Pancreas (tissue), 10 donors: ENCODE measurements at regions not wholly inside any gene's neighbourhood (a gene's known extent, or its start where the extent isn't known, plus 50 kb on each side); places are given as distances from the start of the nearest gene placed in this dataset.
A peak's percentile ranks its signal among the peaks of the same experiment; 100 is the strongest.
"Not testable (repeated sequence)": the region's sequence is repeated elsewhere in the genome, so short reads cannot be mapped to it uniquely, and the experiment has no call there.

Experiments used
- ATAC-seq, 4 donors: fragments of 200-7000 bp; cut with Tn5 transposase; one replicate each; pipeline versions ENCODE4 v1.8.0 to v1.9.1; 2020; ENCODE audit warnings: mild to moderate bottlenecking in 4 of 4, moderate library complexity in 4 of 4
- DNase-seq, 6 donors: peaks; one replicate each; pipeline ENCODE4 v3.0.0-alpha.2; 2020
- FAIRE-seq: peaks from 2 replicates; lab custom pipeline; 2012; peaks lifted over from hg19 to GRCh38; lab: Jason Lieb, UNC
- H3K27ac ChIP-seq, 4 donors: fragments of 200-600 bp; sonication (generic); 1 replicate in 3 of 4; 2 replicates in 1 of 4; pipeline versions ENCODE4 v1.5.0 to v1.8.0; 2020
- H3K27me3 ChIP-seq, 4 donors: fragments of 200-600 bp; one replicate each; pipeline ENCODE4 v1.8.0; 2021
- H3K36me3 ChIP-seq, 3 donors: fragments of 200-600 bp; sonication (generic) in 1 of 3; one replicate each; pipeline versions ENCODE4 v1.5.0 to v1.8.0; 2020 to 2021
- H3K4me1 ChIP-seq, 3 donors: fragments of 200-600 bp; one replicate each; pipeline ENCODE4 v1.8.0; 2021
- H3K4me3 ChIP-seq, 4 donors: fragments of 200-600 bp; sonication (generic) in 2 of 4; one replicate each; pipeline versions ENCODE4 v1.5.0 to v1.8.0; 2020 to 2021
- H3K9me3 ChIP-seq, 4 donors: fragments of 200-600 bp; one replicate each; pipeline ENCODE4 v1.8.0; 2021
- WGBS, 2 donors: extraction: QIAGEN DNeasy Blood & Tissue Kit; methylation state at CpG; one replicate each; pipeline ENCODE4 v1.1.7; 2013; 5-methylcytosine and 5-hydroxymethylcytosine counted together
- intact Hi-C, 3 donors: fragments of 100-400 bp; cut with DNase I; formaldehyde crosslinking; loops; one replicate each; pipeline versions ENCODE4 v1.11.1 to v1.14.2; 2022
- TF ChIP-seq, protein P1 (sequence below), 4 donors: fragments of 200-600 bp; sonication (generic) in 3 of 4; IDR thresholded peaks; one replicate each; pipeline versions ENCODE4 v1.5.0 to v1.8.0; 2021; ENCODE audit warnings: antibody characterized with exemption in 4 of 4
- donor health status: healthy with polysubstance abuse.
- donor health status: DM: no; HTN: no; CAD: no; lungs with moderate emphysema.
- donor health status: DM: no; HTN: no; CAD: no.
- donor health status: control.
- donor health status: control.
- donor health status: Bipolar disorder and iron deficiency.
- donor health status: DM: yes; HTN: yes; CAD: no.
- donor health status: DM: no; HTN: no; CAD: no.
- donor health status: DM: no; HTN: no; CAD: no.
- donor health status: DM: yes; HTN: yes; CAD: no.

DNA sequence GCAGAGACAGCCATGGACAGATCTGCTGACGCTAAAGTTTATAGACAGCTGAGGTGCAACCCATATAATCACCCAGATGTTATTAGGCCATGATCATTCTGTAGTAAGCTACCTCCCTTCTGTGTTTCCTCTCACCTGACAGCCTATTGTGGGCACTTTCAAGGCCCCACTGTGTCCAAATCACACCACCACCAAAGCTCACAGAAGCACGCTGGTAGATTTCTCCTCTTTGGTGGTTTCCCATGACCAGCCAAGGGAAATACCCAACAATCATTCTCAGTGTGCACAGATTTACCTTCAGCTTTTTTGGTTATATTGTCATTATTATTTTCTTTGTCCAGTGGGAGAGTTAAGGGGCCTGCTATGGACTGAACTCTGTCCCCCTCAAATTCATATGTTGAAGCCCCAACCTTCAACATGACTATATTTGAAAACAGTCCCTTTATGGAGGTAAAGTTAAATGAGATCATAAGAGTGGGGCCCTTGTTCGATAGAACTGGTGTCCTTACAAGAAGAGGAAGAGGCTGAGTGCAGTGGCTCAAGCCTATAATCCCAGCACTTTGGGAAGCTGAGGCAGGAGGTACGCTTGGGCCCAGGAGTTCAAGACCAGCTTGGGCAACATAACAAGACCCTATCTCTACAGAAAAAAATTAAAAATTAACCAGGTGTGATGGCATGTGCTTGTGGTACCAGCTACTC, 74.0 kb upstream of the MSH6 start:
- TF ChIP-seq, protein P1, sequence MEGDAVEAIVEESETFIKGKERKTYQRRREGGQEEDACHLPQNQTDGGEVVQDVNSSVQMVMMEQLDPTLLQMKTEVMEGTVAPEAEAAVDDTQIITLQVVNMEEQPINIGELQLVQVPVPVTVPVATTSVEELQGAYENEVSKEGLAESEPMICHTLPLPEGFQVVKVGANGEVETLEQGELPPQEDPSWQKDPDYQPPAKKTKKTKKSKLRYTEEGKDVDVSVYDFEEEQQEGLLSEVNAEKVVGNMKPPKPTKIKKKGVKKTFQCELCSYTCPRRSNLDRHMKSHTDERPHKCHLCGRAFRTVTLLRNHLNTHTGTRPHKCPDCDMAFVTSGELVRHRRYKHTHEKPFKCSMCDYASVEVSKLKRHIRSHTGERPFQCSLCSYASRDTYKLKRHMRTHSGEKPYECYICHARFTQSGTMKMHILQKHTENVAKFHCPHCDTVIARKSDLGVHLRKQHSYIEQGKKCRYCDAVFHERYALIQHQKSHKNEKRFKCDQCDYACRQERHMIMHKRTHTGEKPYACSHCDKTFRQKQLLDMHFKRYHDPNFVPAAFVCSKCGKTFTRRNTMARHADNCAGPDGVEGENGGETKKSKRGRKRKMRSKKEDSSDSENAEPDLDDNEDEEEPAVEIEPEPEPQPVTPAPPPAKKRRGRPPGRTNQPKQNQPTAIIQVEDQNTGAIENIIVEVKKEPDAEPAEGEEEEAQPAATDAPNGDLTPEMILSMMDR (IDR thresholded peaks at IDR 0.05): no peak
- Histone ChIP-seq H3K36me3 (no peaks in the 10 kb centered on the region), H3K9me3 (no peaks in the 10 kb centered on the region), H3K4me1 (no peaks in the 10 kb centered on the region), H3K27me3 (no peaks in the 10 kb centered on the region), H3K4me3 (no peak overlapping the region), H3K27ac (no peak overlapping the region)
- intact Hi-C loops: no loop called here
- WGBS, 2 donors: 80 to 83% methylated on average over 4 of the region's 4 CpGs
- FAIRE-seq (no peak), ATAC-seq (no peak), DNase-seq (no peak)

DNA sequence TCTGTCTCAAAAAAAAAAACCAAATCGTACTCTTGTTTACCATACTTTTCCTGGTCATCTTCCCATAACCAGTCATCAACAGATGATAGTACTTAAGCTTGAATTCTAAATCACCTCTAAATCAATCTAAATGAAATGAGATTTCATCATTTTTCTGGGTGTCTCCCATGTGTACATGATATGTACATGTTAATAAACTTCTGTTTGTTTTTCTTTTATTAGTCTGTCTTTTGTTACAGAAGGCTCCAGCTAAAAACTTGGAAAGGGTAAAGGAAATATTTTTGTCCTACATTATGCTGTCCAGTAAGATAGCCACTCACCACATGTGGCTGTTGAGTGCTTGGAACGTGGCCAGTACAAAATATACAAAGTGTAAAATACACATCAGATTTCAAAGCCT, 78.7 kb upstream of the MSH6 start:
- WGBS, 2 donors: 19 to 23% methylated on average over 2 of the region's 2 CpGs
- no peaks in the 10 kb centered on the region for H3K9me3 ChIP-seq
- H3K27me3 ChIP-seq: no peaks in the 10 kb centered on the region
- intact Hi-C loops: no loop called here
- no peak overlapping the region for H3K4me3 ChIP-seq
- DNase-seq: no peak
- TF ChIP-seq, protein P1 (IDR thresholded peaks at IDR 0.05): no peak
- FAIRE-seq: no peak
- ATAC-seq: no peak
- H3K27ac ChIP-seq: no peak overlapping the region
- no peaks in the 10 kb centered on the region for H3K4me1 ChIP-seq
- H3K36me3 ChIP-seq: no peaks in the 10 kb centered on the region

DNA sequence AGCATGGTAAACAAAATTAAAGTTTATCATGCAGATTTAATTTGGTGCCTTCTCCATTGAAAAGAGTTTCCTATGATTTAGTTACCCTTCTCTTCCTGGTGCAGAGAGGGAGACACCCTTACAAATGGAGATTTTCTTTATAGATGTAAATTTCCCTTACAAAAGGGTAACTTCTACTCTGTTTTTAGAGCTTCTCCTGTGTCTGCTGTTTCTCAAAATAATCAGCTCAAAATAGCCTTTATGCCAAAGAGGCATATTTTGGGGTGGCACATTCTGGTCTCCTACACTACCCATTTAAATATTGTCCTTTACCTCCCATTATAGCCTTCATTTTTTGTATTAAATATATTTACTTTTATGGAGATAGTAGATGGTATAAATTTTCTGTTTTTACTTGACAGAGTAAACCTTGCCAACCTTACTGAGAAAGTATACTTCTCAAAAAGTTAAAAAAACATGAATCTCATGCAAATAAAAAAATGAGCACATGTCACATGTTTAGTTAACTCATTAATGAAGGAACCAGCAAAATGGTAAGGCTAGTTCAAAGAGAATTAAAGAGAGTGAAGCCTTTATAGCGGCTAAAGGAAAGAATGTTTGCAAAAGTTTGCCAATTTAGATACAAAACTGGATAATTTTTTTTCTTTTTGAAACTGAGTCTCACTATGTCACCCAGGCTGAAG, 83.3 kb upstream of the MSH6 start:
- intact Hi-C loops: no loop called here
- no peak overlapping the region for H3K27ac ChIP-seq
- WGBS, 2 donors: 92 to 100% methylated on average over 1 of the region's 1 CpG
- no peaks in the 10 kb centered on the region for H3K36me3 ChIP-seq
- ATAC-seq (no peak), FAIRE-seq (no peak), DNase-seq (no peak)
- no peaks in the 10 kb centered on the region for H3K27me3 ChIP-seq
- H3K9me3 ChIP-seq: no peaks in the 10 kb centered on the region
- TF ChIP-seq, protein P1 (IDR thresholded peaks at IDR 0.05): no peak
- no peak overlapping the region for H3K4me3 ChIP-seq
- H3K4me1 ChIP-seq: no peaks in the 10 kb centered on the region

DNA sequence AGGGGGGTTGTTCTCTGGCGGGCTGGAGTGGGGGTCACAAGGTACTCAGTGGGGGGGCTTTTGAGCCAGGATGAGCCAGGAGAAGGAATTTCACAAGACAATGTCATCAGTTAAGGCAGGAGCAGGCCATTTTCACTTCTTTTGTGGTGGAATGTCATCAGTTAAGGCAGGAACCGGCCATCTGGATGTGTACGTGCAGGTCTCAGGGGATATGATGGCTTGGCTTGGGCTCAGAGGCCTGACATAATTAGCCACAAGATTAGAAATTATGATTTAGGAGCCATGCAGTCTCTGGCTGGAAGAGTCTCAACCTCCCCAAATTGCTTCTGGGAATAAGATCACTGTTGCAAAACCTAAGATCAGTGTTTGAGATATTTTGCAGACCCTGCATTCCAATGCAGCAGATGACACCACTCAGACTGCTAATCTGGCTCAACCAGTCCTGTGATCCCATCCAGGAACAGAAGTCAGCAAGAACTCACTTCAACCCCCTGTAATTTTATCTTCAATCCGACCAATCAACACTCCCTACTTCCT, 84.4 kb upstream of the MSH6 start:
- DNase-seq: peak in 3 of 6 donors; percentile 3 to 22 (median 16)
- peak in 2 of 4 donors; percentile 35 to 36 for ATAC-seq
- H3K27me3 ChIP-seq, H3K36me3 ChIP-seq, intact Hi-C loops, H3K4me3 ChIP-seq, H3K27ac ChIP-seq, H3K4me1 ChIP-seq, H3K9me3 ChIP-seq, FAIRE-seq: not testable (repeated sequence)
- WGBS, 2 donors: 54 to 65% methylated on average over 4 of the region's 4 CpGs

DNA sequence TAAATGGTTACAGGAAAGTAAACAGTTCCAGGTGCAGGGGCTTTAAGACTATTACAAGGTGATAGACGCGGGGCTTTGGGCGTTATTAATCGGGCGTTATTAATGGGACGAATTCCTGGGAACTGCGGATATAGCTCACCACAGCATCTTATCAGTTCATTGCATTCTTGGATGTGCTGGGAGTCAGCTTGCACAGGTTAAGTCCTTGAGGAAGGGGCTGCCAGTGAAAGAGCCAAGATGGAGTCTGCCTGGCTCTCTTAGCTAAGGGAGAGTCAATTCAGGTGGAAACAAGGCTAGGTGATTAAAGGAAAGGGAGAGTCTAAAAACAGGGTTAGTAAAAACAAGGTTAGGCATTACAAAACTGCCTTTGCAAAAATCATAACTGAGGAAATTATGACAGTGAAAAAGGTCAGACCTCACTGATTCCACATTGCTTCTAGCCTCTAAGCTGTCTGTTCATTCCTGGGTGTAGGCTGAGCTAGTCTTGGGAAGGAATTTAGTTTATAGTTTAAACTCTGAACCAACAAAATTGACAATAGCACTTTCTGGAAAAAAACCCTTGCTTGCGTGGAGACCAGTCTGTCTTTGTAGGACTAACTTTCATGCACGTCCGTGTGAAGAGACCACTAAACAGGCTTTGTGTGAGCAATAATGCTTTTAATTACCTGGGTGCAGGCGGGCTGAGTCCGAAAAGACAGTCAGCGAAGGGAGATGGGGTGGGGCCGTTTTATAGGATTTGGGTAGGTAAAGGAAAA, 85.1 kb upstream of the MSH6 start:
- H3K4me3 ChIP-seq, H3K27ac ChIP-seq, DNase-seq, H3K36me3 ChIP-seq, H3K9me3 ChIP-seq, H3K27me3 ChIP-seq, intact Hi-C loops, FAIRE-seq, H3K4me1 ChIP-seq: not testable (repeated sequence)
- peak in 1 of 4 donors; percentile 39 for ATAC-seq
- 52 to 66% methylated on average over 14 of the region's 14 CpGs for WGBS, 2 donors
